Esophagus muscularis mucosa (tissue), 2 donors: ENCODE measurements at regions not wholly inside any gene's neighbourhood (a gene's known extent, or its start where the extent isn't known, plus 50 kb on each side); places are given as distances from the start of the nearest gene placed in this dataset.

ENCODE experiments used
- POLR2A ChIP-seq: fragments of 450-650 bp; IDR thresholded peaks from one replicate; pipeline ENCODE4 v1.6.1; 2017; ENCODE audit warnings: antibody characterized with exemption, moderate library complexity, mild to moderate bottlenecking, low read depth
- POLR2AphosphoS5 ChIP-seq, 2 donors: sonication (generic); formaldehyde crosslinking; IDR thresholded peaks; one replicate each; pipeline ENCODE4 v1.6.1; 2017; ENCODE audit warnings: antibody characterized with exemption in 2 of 2

DNA sequence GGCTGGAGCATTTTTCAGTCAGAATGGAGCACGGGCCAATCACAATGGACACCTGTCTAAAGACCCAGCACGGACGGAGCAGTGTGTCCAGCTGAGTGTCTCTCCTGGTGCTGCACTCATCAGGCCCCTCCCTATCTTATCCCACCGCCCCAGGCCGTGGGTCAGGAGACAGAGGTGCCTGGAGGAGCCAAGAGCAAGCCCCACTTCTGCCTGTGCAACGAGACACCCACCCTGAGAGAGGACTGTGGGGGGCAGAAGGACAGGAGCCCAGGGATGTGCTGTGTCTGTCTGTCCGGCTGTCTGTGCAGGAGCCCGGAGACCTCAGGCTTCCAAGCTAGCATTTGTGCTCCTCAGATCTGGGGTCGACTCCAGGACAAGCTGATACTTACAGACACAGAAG lies 69.6 kb upstream of the SFSWAP start:
- no peak for TF ChIP-seq POLR2A
- no peak for TF ChIP-seq POLR2AphosphoS5 (IDR thresholded peaks at IDR 0.05)
